ENCODE measurements at regions not wholly inside any gene's neighbourhood (a gene's known extent, or its start where the extent isn't known, plus 50 kb on each side); places are given as distances from the start of the nearest gene placed in this dataset.

DNA sequence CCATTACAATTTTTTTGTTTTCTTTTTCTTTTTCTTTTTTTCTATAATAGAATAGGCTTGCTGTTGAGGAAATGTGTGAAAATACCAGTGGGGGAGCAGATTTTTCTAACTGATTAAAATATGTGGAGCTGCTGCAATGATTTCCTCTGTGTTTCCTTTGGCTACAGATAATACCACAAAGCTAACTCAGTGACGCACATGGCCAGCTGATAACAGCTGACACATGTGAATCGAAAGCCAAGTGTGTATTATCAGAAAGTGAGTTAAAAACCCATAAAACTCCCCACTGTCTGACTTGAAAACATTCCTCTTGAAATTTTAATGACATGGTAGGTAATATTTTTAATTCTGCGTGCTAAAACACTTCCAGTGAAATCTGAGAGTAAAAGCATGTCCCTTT, 70.8 kb upstream of the AHI1 start:
- ATAC-seq (peak; percentile 88 to 95 (median 93)), FAIRE-seq (no peak), DNase-seq (peak in 4 of 6 donors; percentile 11 to 25 (median 18))
- intact Hi-C loops (cut with DNase I): no loop called here
- Histone ChIP-seq H3K27ac (peak overlapping the region in 1 of 4 donors; percentile 37), H3K27me3 (no peaks in the 10 kb centered on the region), H3K9me3 (no peaks in the 10 kb centered on the region), H3K4me3 (no peak overlapping the region), H3K36me3 (no peaks in the 10 kb centered on the region), H3K4me1 (peaks cover 7 to 24% (median 21%) of the 10 kb centered on the region in 3 donors)
- 5 to 6% methylated on average over 3 of the region's 3 CpGs for WGBS, 2 donors
- TF ChIP-seq, protein P1, sequence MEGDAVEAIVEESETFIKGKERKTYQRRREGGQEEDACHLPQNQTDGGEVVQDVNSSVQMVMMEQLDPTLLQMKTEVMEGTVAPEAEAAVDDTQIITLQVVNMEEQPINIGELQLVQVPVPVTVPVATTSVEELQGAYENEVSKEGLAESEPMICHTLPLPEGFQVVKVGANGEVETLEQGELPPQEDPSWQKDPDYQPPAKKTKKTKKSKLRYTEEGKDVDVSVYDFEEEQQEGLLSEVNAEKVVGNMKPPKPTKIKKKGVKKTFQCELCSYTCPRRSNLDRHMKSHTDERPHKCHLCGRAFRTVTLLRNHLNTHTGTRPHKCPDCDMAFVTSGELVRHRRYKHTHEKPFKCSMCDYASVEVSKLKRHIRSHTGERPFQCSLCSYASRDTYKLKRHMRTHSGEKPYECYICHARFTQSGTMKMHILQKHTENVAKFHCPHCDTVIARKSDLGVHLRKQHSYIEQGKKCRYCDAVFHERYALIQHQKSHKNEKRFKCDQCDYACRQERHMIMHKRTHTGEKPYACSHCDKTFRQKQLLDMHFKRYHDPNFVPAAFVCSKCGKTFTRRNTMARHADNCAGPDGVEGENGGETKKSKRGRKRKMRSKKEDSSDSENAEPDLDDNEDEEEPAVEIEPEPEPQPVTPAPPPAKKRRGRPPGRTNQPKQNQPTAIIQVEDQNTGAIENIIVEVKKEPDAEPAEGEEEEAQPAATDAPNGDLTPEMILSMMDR (IDR thresholded peaks at IDR 0.05): no peak

DNA sequence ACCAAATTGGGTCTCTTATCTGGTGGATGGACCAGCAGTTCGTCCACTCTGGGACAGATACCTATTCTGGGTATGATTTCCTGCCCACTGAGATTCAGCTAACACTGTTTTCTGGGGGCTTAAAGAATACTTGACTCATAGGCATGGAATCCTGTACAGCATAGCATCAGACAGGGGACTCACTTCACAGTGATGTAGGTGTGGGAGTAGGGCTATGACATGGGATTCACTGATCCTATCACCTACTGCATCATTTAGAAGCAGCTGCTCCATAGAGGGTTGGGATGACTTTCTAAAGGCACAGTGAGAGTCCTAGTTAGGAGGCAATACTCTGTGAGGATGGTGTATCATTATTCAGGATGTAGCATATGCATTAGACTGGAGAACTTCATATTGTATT, 74.5 kb upstream of the AHI1 start:
- TF ChIP-seq, protein P1 (IDR thresholded peaks at IDR 0.05): no peak
- intact Hi-C loops (cut with DNase I): no loop called here
- Histone ChIP-seq H3K4me1 (peaks cover 7 to 21% (median 19%) of the 10 kb centered on the region in 3 donors), H3K9me3 (no peaks in the 10 kb centered on the region), H3K27me3 (no peaks in the 10 kb centered on the region), H3K27ac (no peak overlapping the region), H3K36me3 (no peaks in the 10 kb centered on the region), H3K4me3 (no peak overlapping the region)
- FAIRE-seq (no peak), ATAC-seq (no peak), DNase-seq (no peak)
- 21 to 33% methylated on average over 1 of the region's 1 CpG for WGBS, 2 donors

DNA sequence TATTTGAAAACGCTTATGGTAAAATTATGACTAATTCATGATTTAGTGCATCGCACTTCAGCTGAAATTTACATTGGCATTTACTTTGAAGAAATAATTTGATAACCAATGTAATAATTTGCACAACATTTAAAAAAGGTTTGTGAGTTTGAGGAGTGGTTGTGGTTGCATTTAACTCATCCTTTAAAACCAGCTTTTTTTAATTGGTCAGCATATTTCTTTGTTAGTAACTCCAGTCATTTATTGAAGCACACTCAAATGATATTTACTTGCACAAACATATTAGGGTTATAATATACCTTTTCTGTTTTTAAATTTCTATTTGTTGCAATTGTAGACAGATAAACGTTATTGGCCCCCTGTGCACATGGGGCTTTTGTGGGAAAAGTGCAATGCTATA, 78.1 kb upstream of the AHI1 start:
- no peak for FAIRE-seq
- intact Hi-C loops (cut with DNase I): no loop called here

DNA sequence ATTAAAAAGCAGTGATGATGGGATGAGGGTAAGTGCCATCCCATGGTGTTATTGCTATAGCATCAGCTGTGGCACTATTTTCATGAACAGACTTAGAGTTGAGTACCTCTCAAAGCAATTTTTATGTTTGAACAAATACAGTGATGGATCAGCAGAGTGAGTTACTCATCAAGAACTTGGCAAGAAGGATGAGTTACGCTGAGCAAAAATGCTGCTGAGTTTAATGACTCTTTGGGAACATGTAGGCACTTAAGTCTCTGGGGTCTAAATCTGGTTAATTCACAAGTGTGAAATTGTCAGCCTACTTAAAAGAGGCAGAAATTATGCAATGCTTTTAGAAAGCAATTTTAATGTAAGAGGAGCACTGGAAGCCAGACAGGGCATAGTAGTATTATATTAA, 78.5 kb upstream of the AHI1 start:
- TF ChIP-seq, protein P1 (IDR thresholded peaks at IDR 0.05): no peak
- Histone ChIP-seq H3K36me3 (no peaks in the 10 kb centered on the region), H3K27ac (no peak overlapping the region), H3K4me1 (peaks cover 0 to 6% (median 3%) of the 10 kb centered on the region in 3 donors), H3K9me3 (no peaks in the 10 kb centered on the region), H3K27me3 (no peaks in the 10 kb centered on the region), H3K4me3 (no peak overlapping the region)
- 94% methylated on average over 1 of the region's 1 CpG for WGBS, 2 donors
- intact Hi-C loops (cut with DNase I): no loop called here
- DNase-seq (no peak), FAIRE-seq (no peak), ATAC-seq (no peak)

More for the DNA sequence above, 78.1 kb upstream of the AHI1 start:
- Histone ChIP-seq H3K36me3 (no peaks in the 10 kb centered on the region), H3K27me3 (no peaks in the 10 kb centered on the region), H3K27ac (no peak overlapping the region), H3K9me3 (no peaks in the 10 kb centered on the region), H3K4me3 (no peak overlapping the region), H3K4me1 (peaks cover 0 to 6% (median 3%) of the 10 kb centered on the region in 3 donors)
- WGBS, 2 donors: 84 to 87% methylated on average over 3 of the region's 3 CpGs
- DNase-seq: no peak
- TF ChIP-seq, protein P1 (IDR thresholded peaks at IDR 0.05): no peak
- no peak for ATAC-seq

DNA sequence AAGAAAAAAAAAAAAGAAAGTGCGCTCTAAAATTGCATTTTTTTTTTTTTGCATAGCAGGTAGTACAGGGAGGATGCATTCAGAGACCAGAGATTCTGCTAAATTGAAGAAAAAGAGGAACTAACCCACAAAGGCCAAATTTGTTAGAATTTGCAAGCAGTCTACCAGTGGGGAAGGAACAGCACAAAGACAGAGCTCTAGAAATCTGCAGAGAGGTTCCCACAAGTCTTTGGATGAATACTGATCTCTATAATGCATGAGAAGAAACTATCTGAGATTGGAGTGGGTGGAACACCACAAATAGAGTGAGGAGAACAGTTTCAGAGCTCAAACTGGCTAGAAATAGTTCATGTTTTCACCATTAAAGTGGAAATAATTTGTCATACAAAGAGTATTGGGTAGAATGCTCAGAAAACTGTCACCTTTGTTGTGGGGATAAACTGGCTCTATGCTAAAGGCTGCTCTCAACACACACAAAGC, 79.6 kb upstream of the AHI1 start:
- ATAC-seq: no peak
- Histone ChIP-seq H3K27me3 (no peaks in the 10 kb centered on the region), H3K36me3 (no peaks in the 10 kb centered on the region), H3K9me3 (no peaks in the 10 kb centered on the region), H3K27ac (no peak overlapping the region), H3K4me1 (peaks cover 0 to 6% (median 3%) of the 10 kb centered on the region in 3 donors), H3K4me3 (no peak overlapping the region)
- FAIRE-seq: no peak
- WGBS, 2 donors: 95 to 100% methylated on average over 1 of the region's 1 CpG
- TF ChIP-seq, protein P1 (IDR thresholded peaks at IDR 0.05): no peak
- intact Hi-C loops (cut with DNase I): no loop called here
- no peak for DNase-seq
